ENCODE measurements at regions not wholly inside any gene's neighbourhood (a gene's known extent, or its start where the extent isn't known, plus 50 kb on each side); places are given as distances from the start of the nearest gene placed in this dataset.

GRCh38 chr7:54701982-54702381 lies 57.0 kb downstream of the SEC61G start:
- no peak overlapping the region for H3K27ac ChIP-seq
- no peak for TF ChIP-seq ZFX (IDR thresholded peaks at IDR 0.05; ENCODE audit: borderline replicate concordance)
- TF ChIP-seq, protein P1, sequence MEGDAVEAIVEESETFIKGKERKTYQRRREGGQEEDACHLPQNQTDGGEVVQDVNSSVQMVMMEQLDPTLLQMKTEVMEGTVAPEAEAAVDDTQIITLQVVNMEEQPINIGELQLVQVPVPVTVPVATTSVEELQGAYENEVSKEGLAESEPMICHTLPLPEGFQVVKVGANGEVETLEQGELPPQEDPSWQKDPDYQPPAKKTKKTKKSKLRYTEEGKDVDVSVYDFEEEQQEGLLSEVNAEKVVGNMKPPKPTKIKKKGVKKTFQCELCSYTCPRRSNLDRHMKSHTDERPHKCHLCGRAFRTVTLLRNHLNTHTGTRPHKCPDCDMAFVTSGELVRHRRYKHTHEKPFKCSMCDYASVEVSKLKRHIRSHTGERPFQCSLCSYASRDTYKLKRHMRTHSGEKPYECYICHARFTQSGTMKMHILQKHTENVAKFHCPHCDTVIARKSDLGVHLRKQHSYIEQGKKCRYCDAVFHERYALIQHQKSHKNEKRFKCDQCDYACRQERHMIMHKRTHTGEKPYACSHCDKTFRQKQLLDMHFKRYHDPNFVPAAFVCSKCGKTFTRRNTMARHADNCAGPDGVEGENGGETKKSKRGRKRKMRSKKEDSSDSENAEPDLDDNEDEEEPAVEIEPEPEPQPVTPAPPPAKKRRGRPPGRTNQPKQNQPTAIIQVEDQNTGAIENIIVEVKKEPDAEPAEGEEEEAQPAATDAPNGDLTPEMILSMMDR (IDR thresholded peaks at IDR 0.05) = no peak

DNA sequence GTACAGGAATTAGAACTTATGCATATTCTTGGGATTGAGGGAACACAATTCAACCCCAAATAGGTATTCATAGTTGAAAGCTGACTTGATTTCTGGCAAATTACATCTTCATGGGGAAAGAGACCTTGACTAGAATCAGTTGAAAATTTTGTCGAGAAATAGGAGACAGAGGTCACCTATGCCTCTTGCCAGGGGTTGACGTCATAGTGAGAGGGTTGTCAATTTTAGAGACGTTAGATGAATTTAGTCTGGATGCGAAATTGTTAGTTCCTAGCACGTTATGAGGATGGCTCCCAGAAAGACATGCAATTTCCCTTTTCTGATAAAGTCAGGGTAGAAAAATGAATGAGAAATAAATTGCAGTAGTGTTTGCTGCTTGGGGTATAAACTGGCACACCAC lies 59.3 kb downstream of the SEC61G start:
- TF ChIP-seq, protein P1 (IDR thresholded peaks at IDR 0.05) = no peak
- TF ChIP-seq ZFX (IDR thresholded peaks at IDR 0.05; ENCODE audit: borderline replicate concordance) = no peak
- H3K27ac ChIP-seq = no peak overlapping the region

GRCh38 chr7:54697659-54698186 lies 61.3 kb downstream of the SEC61G start:
- H3K27ac ChIP-seq = no peak overlapping the region
- TF ChIP-seq ZFX (IDR thresholded peaks at IDR 0.05; ENCODE audit: borderline replicate concordance) = no peak
- TF ChIP-seq, protein P1 (IDR thresholded peaks at IDR 0.05) = no peak

DNA sequence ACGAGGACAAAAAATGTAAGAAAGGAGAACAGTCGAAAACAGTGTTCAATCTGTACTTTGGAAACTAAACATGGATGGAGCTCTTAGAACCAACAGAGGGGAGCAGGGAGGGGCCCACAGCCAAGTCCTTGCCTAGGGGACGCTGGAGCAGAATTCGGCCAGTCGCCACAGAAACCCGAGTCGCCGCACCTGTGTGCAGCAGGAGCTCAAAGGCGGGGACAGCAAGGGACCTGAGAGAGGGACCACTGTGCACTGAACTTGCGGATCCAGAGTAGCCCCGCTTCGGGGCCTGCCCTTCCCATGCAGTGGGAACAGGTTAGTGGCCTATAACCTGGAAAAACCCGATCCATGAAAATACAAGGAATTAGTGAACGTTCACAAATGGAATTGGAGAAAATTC lies 68.1 kb downstream of the SEC61G start:
- TF ChIP-seq ZFX (IDR thresholded peaks at IDR 0.05; ENCODE audit: borderline replicate concordance) = no peak
- TF ChIP-seq, protein P1 (IDR thresholded peaks at IDR 0.05) = no peak
- no peak overlapping the region for H3K27ac ChIP-seq

GRCh38 chr7:54690050-54690443 lies 69.0 kb downstream of the SEC61G start:
- H3K27ac ChIP-seq = no peak overlapping the region
- TF ChIP-seq, protein P1 (IDR thresholded peaks at IDR 0.05) = no peak
- TF ChIP-seq ZFX (IDR thresholded peaks at IDR 0.05; ENCODE audit: borderline replicate concordance) = no peak

GRCh38 chr7:54689394-54690049 lies 69.5 kb downstream of the SEC61G start:
- TF ChIP-seq ZFX (IDR thresholded peaks at IDR 0.05; ENCODE audit: borderline replicate concordance) = no peak
- TF ChIP-seq, protein P1 (IDR thresholded peaks at IDR 0.05) = no peak
- H3K27ac ChIP-seq = no peak overlapping the region

GRCh38 chr7:54687462-54688212 lies 71.4 kb downstream of the SEC61G start:
- no peak overlapping the region for H3K27ac ChIP-seq
- TF ChIP-seq, protein P1 (IDR thresholded peaks at IDR 0.05) = no peak
- no peak for TF ChIP-seq ZFX (IDR thresholded peaks at IDR 0.05; ENCODE audit: borderline replicate concordance)

Data from 22Rv1 (cell line).